Muscle layer of colon (tissue), 2 donors: ENCODE measurements at regions not wholly inside any gene's neighbourhood (a gene's known extent, or its start where the extent isn't known, plus 50 kb on each side); places are given as distances from the start of the nearest gene placed in this dataset.
"Not testable (repeated sequence)": the region's sequence is repeated elsewhere in the genome, so short reads cannot be mapped to it uniquely, and the experiment has no call there.

Experiments
- H3K27ac ChIP-seq: one replicate; pipeline ENCODE4 v1.7.0; 2013; ENCODE audit warnings: low read depth, mild to moderate bottlenecking, low read length, moderate library complexity
- H3K27me3 ChIP-seq, 2 donors: one replicate each; pipeline ENCODE4 v1.7.0; 2013; ENCODE audit warnings: low read length in 2 of 2, mild to moderate bottlenecking in 2 of 2; ENCODE audit not compliant: insufficient read depth in 2 of 2, control insufficient read depth in 1 of 2
- H3K36me3 ChIP-seq: one replicate; pipeline ENCODE4 v1.7.0; 2013; ENCODE audit warnings: mild to moderate bottlenecking, low read length; ENCODE audit not compliant: insufficient read depth
- H3K4me1 ChIP-seq: one replicate; pipeline ENCODE4 v1.7.0; 2013; ENCODE audit warnings: mild to moderate bottlenecking, low read length; ENCODE audit not compliant: insufficient read depth
- H3K4me3 ChIP-seq, 2 donors: one replicate each; pipeline ENCODE4 v1.7.0; 2013; ENCODE audit warnings: low read length in 2 of 2, low read depth in 1 of 2, mild to moderate bottlenecking in 1 of 2, moderate library complexity in 1 of 2
- H3K9ac ChIP-seq: one replicate; pipeline ENCODE4 v1.7.0; 2013; ENCODE audit warnings: low read length
- H3K9me3 ChIP-seq: one replicate; pipeline ENCODE4 v1.7.0; 2013; ENCODE audit warnings: mild to moderate bottlenecking, low read length
- donor health status: abdominal sarcoma.
- donor health status: Adenocarcinoma of cecum.

GRCh38 chr10:4281190-4281825 lies 496.3 kb upstream of the KLF6 start:
- Histone ChIP-seq H3K27me3 (no peaks in the 10 kb centered on the region), H3K27ac (no peak overlapping the region), H3K4me3 (no peak overlapping the region), H3K9ac (no peak overlapping the region), H3K4me1 (peaks cover 41% of the 10 kb centered on the region), H3K36me3 (no peaks in the 10 kb centered on the region), H3K9me3 (no peaks in the 10 kb centered on the region)

GRCh38 chr10:4280461-4281189 lies 495.6 kb upstream of the KLF6 start:
- Histone ChIP-seq H3K36me3 (no peaks in the 10 kb centered on the region), H3K9me3 (no peaks in the 10 kb centered on the region), H3K4me3 (no peak overlapping the region), H3K4me1 (peaks cover 41% of the 10 kb centered on the region), H3K9ac (no peak overlapping the region), H3K27me3 (no peaks in the 10 kb centered on the region), H3K27ac (peak overlapping the region; percentile 27)

- Histone ChIP-seq H3K9me3 (no peaks in the 10 kb centered on the region), H3K36me3 (no peaks in the 10 kb centered on the region), H3K4me1 (peaks cover 41% of the 10 kb centered on the region), H3K27ac (no peak overlapping the region), H3K9ac (no peak overlapping the region), H3K4me3 (no peak overlapping the region), H3K27me3 (no peaks in the 10 kb centered on the region)
Measured at GRCh38 chr10:4279655-4280054, 494.6 kb upstream of the KLF6 start.

- no peak overlapping the region for H3K4me3 ChIP-seq
- H3K9ac ChIP-seq, result no peak overlapping the region
- no peaks in the 10 kb centered on the region for H3K9me3 ChIP-seq
- no peak overlapping the region for H3K27ac ChIP-seq
- H3K27me3 ChIP-seq, result no peaks in the 10 kb centered on the region
- H3K36me3 ChIP-seq, result no peaks in the 10 kb centered on the region
- H3K4me1 ChIP-seq, result peaks cover 31% of the 10 kb centered on the region
Measured at GRCh38 chr10:4278186-4278585, 493.2 kb upstream of the KLF6 start.

GRCh38 chr10:4276151-4276550 lies 491.1 kb upstream of the KLF6 start:
- no peak overlapping the region for H3K4me3 ChIP-seq
- H3K9ac ChIP-seq, result no peak overlapping the region
- H3K27me3 ChIP-seq, result no peaks in the 10 kb centered on the region
- peaks cover 23% of the 10 kb centered on the region for H3K4me1 ChIP-seq
- no peaks in the 10 kb centered on the region for H3K36me3 ChIP-seq
- H3K9me3 ChIP-seq, result no peaks in the 10 kb centered on the region
- H3K27ac ChIP-seq, result no peak overlapping the region

- not testable (repeated sequence) for H3K9ac ChIP-seq, H3K9me3 ChIP-seq, H3K27me3 ChIP-seq, H3K36me3 ChIP-seq, H3K27ac ChIP-seq, H3K4me3 ChIP-seq
- peaks cover 17% of the 10 kb centered on the region for H3K4me1 ChIP-seq
Measured at GRCh38 chr10:4274671-4275070, 489.7 kb upstream of the KLF6 start.

- Histone ChIP-seq H3K4me3 (no peak overlapping the region), H3K9me3 (no peaks in the 10 kb centered on the region), H3K27me3 (no peaks in the 10 kb centered on the region), H3K36me3 (no peaks in the 10 kb centered on the region), H3K27ac (no peak overlapping the region), H3K9ac (no peak overlapping the region), H3K4me1 (peaks cover 22% of the 10 kb centered on the region)
Measured at GRCh38 chr10:4271193-4271592, 486.2 kb upstream of the KLF6 start.

GRCh38 chr10:4270116-4270515 lies 485.1 kb upstream of the KLF6 start:
- peaks cover 22% of the 10 kb centered on the region for H3K4me1 ChIP-seq
- H3K9me3 ChIP-seq, result no peaks in the 10 kb centered on the region
- no peak overlapping the region for H3K27ac ChIP-seq

GRCh38 chr10:4268490-4268889 lies 483.5 kb upstream of the KLF6 start:
- H3K27me3 ChIP-seq, H3K9me3 ChIP-seq, H3K9ac ChIP-seq, H3K4me3 ChIP-seq, H3K36me3 ChIP-seq, H3K27ac ChIP-seq: not testable (repeated sequence)
- H3K4me1 ChIP-seq, result peaks cover 22% of the 10 kb centered on the region

More at GRCh38 chr10:4270116-4270515, 485.1 kb upstream of the KLF6 start:
- H3K36me3 ChIP-seq, result no peaks in the 10 kb centered on the region
- H3K27me3 ChIP-seq, result no peaks in the 10 kb centered on the region
- no peak overlapping the region for H3K9ac ChIP-seq
- no peak overlapping the region for H3K4me3 ChIP-seq

GRCh38 chr10:4267086-4267773 lies 482.2 kb upstream of the KLF6 start:
- no peaks in the 10 kb centered on the region for H3K36me3 ChIP-seq
- H3K4me3 ChIP-seq, result no peak overlapping the region
- H3K9me3 ChIP-seq, result no peaks in the 10 kb centered on the region
- H3K27me3 ChIP-seq, result no peaks in the 10 kb centered on the region
- no peak overlapping the region for H3K9ac ChIP-seq
- no peak overlapping the region for H3K27ac ChIP-seq
- peaks cover 22% of the 10 kb centered on the region for H3K4me1 ChIP-seq

- Histone ChIP-seq H3K4me1 (peaks cover 22% of the 10 kb centered on the region), H3K9me3 (no peaks in the 10 kb centered on the region), H3K4me3 (no peak overlapping the region), H3K27ac (no peak overlapping the region), H3K27me3 (no peaks in the 10 kb centered on the region), H3K9ac (no peak overlapping the region), H3K36me3 (no peaks in the 10 kb centered on the region)
Measured at GRCh38 chr10:4266416-4267085, 481.5 kb upstream of the KLF6 start.
